ENCODE measurements at regions not wholly inside any gene's neighbourhood (a gene's known extent, or its start where the extent isn't known, plus 50 kb on each side); places are given as distances from the start of the nearest gene placed in this dataset.

DNA sequence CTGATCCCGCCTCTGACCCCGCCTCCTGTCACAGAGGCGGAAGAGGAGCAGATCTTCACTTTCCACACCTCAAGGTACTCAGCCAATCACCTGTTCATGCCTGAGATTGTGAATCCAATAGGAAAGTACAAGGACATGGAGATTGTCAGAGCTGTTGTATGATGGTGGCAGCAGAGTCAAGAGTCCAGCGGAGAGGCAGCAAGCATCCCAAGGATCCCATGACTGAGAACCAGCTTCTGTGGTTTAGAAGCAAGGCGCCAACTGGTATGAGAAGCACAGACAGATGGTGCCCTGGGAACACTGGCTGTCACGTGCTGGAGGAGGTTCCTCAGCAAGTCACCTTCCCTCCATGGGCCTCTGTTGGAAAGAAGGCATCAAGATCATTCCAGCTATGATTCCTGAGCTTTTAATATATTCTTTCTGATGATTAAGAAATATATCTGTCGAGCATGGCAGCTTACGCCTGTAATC, 93.9 kb downstream of the CPN2 start:
- TF ChIP-seq, protein P1, sequence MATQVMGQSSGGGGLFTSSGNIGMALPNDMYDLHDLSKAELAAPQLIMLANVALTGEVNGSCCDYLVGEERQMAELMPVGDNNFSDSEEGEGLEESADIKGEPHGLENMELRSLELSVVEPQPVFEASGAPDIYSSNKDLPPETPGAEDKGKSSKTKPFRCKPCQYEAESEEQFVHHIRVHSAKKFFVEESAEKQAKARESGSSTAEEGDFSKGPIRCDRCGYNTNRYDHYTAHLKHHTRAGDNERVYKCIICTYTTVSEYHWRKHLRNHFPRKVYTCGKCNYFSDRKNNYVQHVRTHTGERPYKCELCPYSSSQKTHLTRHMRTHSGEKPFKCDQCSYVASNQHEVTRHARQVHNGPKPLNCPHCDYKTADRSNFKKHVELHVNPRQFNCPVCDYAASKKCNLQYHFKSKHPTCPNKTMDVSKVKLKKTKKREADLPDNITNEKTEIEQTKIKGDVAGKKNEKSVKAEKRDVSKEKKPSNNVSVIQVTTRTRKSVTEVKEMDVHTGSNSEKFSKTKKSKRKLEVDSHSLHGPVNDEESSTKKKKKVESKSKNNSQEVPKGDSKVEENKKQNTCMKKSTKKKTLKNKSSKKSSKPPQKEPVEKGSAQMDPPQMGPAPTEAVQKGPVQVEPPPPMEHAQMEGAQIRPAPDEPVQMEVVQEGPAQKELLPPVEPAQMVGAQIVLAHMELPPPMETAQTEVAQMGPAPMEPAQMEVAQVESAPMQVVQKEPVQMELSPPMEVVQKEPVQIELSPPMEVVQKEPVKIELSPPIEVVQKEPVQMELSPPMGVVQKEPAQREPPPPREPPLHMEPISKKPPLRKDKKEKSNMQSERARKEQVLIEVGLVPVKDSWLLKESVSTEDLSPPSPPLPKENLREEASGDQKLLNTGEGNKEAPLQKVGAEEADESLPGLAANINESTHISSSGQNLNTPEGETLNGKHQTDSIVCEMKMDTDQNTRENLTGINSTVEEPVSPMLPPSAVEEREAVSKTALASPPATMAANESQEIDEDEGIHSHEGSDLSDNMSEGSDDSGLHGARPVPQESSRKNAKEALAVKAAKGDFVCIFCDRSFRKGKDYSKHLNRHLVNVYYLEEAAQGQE (IDR thresholded peaks at IDR 0.05; ENCODE audit: low read depth), result no peak
- TF ChIP-seq EP300 (IDR thresholded peaks at IDR 0.05; ENCODE audit: borderline replicate concordance) (no peak), ZBTB7A (IDR thresholded peaks at IDR 0.05; ENCODE audit: low read depth) (no peak), YY1 (IDR thresholded peaks at IDR 0.05; ENCODE audit: low read depth) (no peak), TEAD4 (IDR thresholded peaks at IDR 0.05) (no peak), TAF1 (IDR thresholded peaks at IDR 0.05; ENCODE audit: low read depth) (no peak), CREB1 (IDR thresholded peaks at IDR 0.05; ENCODE audit: low read depth) (no peak), EGR1 (IDR thresholded peaks at IDR 0.05) (no peak), CEBPB (IDR thresholded peaks at IDR 0.05) (no peak), NFIC (IDR thresholded peaks at IDR 0.05) (no peak)
- TF ChIP-seq, protein P2, sequence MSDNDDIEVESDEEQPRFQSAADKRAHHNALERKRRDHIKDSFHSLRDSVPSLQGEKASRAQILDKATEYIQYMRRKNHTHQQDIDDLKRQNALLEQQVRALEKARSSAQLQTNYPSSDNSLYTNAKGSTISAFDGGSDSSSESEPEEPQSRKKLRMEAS (IDR thresholded peaks at IDR 0.05), result no peak
